ENCODE measurements at regions not wholly inside any gene's neighbourhood (a gene's known extent, or its start where the extent isn't known, plus 50 kb on each side); places are given as distances from the start of the nearest gene placed in this dataset.

- WGBS (ENCODE audit: insufficient coverage) = 61% methylated on average over 3 of the region's 3 CpGs
- Histone ChIP-seq H3K27me3 (ENCODE audit: control insufficient read depth, insufficient read depth, low read length) (no peaks in the 10 kb centered on the region), H3K9me3 (ENCODE audit: control insufficient read depth, insufficient read depth, low read length) (no peaks in the 10 kb centered on the region), H3K4me1 (ENCODE audit: control insufficient read depth, insufficient read depth, low read length) (no peaks in the 10 kb centered on the region), H3K27ac (ENCODE audit: low read length) (no peak overlapping the region), H3K36me3 (ENCODE audit: control insufficient read depth, insufficient read depth, low read length) (no peaks in the 10 kb centered on the region), H3K4me3 (ENCODE audit: low read length) (no peak overlapping the region)
- DNase-seq (no peak), ATAC-seq (no peak)
- no peaks in the 10 kb centered on the region for H3K4me1 Mint-ChIP-seq
- H3K27me3 Mint-ChIP-seq (ENCODE audit: low read depth in 2 of 2) = peaks cover 6 to 15% of the 10 kb centered on the region in 2 donors
- H3K36me3 Mint-ChIP-seq = no peaks in the 10 kb centered on the region
- H3K4me3 Mint-ChIP-seq = no peak overlapping the region
- H3K27ac Mint-ChIP-seq = no peak overlapping the region
- no peaks in the 10 kb centered on the region for H3K9me3 Mint-ChIP-seq
- TF ChIP-seq CTCF (IDR thresholded peaks at IDR 0.05) = no peak
- intact Hi-C loops (cut with micrococcal nuclease) = loop anchor here (5.0 kb wide), 1 partner anchor 220 kb away; no protein-coding TSS in a partner anchor
Observed at GRCh38 chr5:99102073-99102697, 173.4 kb upstream of the CHD1 start.

GRCh38 chr5:99099691-99100090, 170.9 kb upstream of the CHD1 start:
- Mint-ChIP-seq H3K36me3 (no peaks in the 10 kb centered on the region), H3K27me3 (ENCODE audit: low read depth in 2 of 2) (peaks cover 9 to 28% of the 10 kb centered on the region in 2 donors), H3K27ac (no peak overlapping the region), H3K4me1 (no peaks in the 10 kb centered on the region), H3K9me3 (no peaks in the 10 kb centered on the region), H3K4me3 (no peak overlapping the region)
- no peak for ATAC-seq
- H3K4me1 ChIP-seq (ENCODE audit: control insufficient read depth, insufficient read depth, low read length) = no peaks in the 10 kb centered on the region
- intact Hi-C loops (cut with micrococcal nuclease) = loop anchor here (5.0 kb wide), 1 partner anchor 223 kb away; no protein-coding TSS in a partner anchor
- DNase-seq = no peak
- no peak for TF ChIP-seq CTCF (IDR thresholded peaks at IDR 0.05)
- no peaks in the 10 kb centered on the region for H3K36me3 ChIP-seq (ENCODE audit: control insufficient read depth, insufficient read depth, low read length)
- H3K9me3 ChIP-seq (ENCODE audit: control insufficient read depth, insufficient read depth, low read length) = no peaks in the 10 kb centered on the region
- H3K27ac ChIP-seq (ENCODE audit: low read length) = no peak overlapping the region
- no peak overlapping the region for H3K4me3 ChIP-seq (ENCODE audit: low read length)
- no peaks in the 10 kb centered on the region for H3K27me3 ChIP-seq (ENCODE audit: control insufficient read depth, insufficient read depth, low read length)

GRCh38 chr5:99089822-99090549, 161.2 kb upstream of the CHD1 start:
- DNase-seq = no peak
- Histone ChIP-seq H3K4me3 (ENCODE audit: low read length) (no peak overlapping the region), H3K4me1 (ENCODE audit: control insufficient read depth, insufficient read depth, low read length) (no peaks in the 10 kb centered on the region), H3K27ac (ENCODE audit: low read length) (no peak overlapping the region), H3K27me3 (ENCODE audit: control insufficient read depth, insufficient read depth, low read length) (no peaks in the 10 kb centered on the region), H3K36me3 (ENCODE audit: control insufficient read depth, insufficient read depth, low read length) (no peaks in the 10 kb centered on the region), H3K9me3 (ENCODE audit: control insufficient read depth, insufficient read depth, low read length) (no peaks in the 10 kb centered on the region)
- Mint-ChIP-seq H3K27ac (no peak overlapping the region), H3K4me3 (no peak overlapping the region), H3K4me1 (no peaks in the 10 kb centered on the region), H3K9me3 (no peaks in the 10 kb centered on the region), H3K27me3 (ENCODE audit: low read depth in 2 of 2) (peaks cover 4 to 10% of the 10 kb centered on the region in 2 donors), H3K36me3 (no peaks in the 10 kb centered on the region)
- ATAC-seq = no peak
- WGBS (ENCODE audit: insufficient coverage) = 100% methylated on average over 1 of the region's 2 CpGs
- intact Hi-C loops (cut with micrococcal nuclease) = no loop called here
- TF ChIP-seq CTCF (IDR thresholded peaks at IDR 0.05) = no peak
